ENCODE measurements at regions not wholly inside any gene's neighbourhood (a gene's known extent, or its start where the extent isn't known, plus 50 kb on each side); places are given as distances from the start of the nearest gene placed in this dataset.

- H3K4me3 ChIP-seq (ENCODE audit: low read depth, low read length), result no peak overlapping the region
- TF ChIP-seq CTCF (conservative IDR thresholded peaks at IDR 0.05; ENCODE audit: low read depth, low read length), result no peak
- no peak for DNase-seq (ENCODE audit: low read depth)
These were observed 260.7 kb downstream of the AJAP1 start for GRCh38 chr1:4915154-4915553.

GRCh38 chr1:4908486-4908885, 254.1 kb downstream of the AJAP1 start:
- no peak overlapping the region for H3K4me3 ChIP-seq (ENCODE audit: low read depth, low read length)
- no peak for TF ChIP-seq CTCF (conservative IDR thresholded peaks at IDR 0.05; ENCODE audit: low read depth, low read length)
- DNase-seq (ENCODE audit: low read depth), result no peak

GRCh38 chr1:4894566-4894965, 240.2 kb downstream of the AJAP1 start:
- H3K4me3 ChIP-seq (ENCODE audit: low read depth, low read length), result no peak overlapping the region
- no peak for DNase-seq (ENCODE audit: low read depth)
- no peak for TF ChIP-seq CTCF (conservative IDR thresholded peaks at IDR 0.05; ENCODE audit: low read depth, low read length)

GRCh38 chr1:4880626-4881025, 226.2 kb downstream of the AJAP1 start:
- no peak for TF ChIP-seq CTCF (conservative IDR thresholded peaks at IDR 0.05; ENCODE audit: low read depth, low read length)
- no peak overlapping the region for H3K4me3 ChIP-seq (ENCODE audit: low read depth, low read length)
- no peak for DNase-seq (ENCODE audit: low read depth)

GRCh38 chr1:4877426-4877825, 223.0 kb downstream of the AJAP1 start:
- DNase-seq (ENCODE audit: low read depth), result no peak
- no peak overlapping the region for H3K4me3 ChIP-seq (ENCODE audit: low read depth, low read length)
- no peak for TF ChIP-seq CTCF (conservative IDR thresholded peaks at IDR 0.05; ENCODE audit: low read depth, low read length)

- H3K4me3 ChIP-seq (ENCODE audit: low read depth, low read length), result no peak overlapping the region
- DNase-seq (ENCODE audit: low read depth), result no peak
- no peak for TF ChIP-seq CTCF (conservative IDR thresholded peaks at IDR 0.05; ENCODE audit: low read depth, low read length)
These were observed 217.0 kb downstream of the AJAP1 start for GRCh38 chr1:4871373-4871772.

- TF ChIP-seq CTCF (conservative IDR thresholded peaks at IDR 0.05; ENCODE audit: low read depth, low read length), result no peak
- H3K4me3 ChIP-seq (ENCODE audit: low read depth, low read length), result no peak overlapping the region
- DNase-seq (ENCODE audit: low read depth), result no peak
These were observed 214.1 kb downstream of the AJAP1 start for GRCh38 chr1:4868521-4868920.

Data from epithelial cell of proximal tubule (primary cell).